ENCODE measurements at regions not wholly inside any gene's neighbourhood (a gene's known extent, or its start where the extent isn't known, plus 50 kb on each side); places are given as distances from the start of the nearest gene placed in this dataset.

DNA sequence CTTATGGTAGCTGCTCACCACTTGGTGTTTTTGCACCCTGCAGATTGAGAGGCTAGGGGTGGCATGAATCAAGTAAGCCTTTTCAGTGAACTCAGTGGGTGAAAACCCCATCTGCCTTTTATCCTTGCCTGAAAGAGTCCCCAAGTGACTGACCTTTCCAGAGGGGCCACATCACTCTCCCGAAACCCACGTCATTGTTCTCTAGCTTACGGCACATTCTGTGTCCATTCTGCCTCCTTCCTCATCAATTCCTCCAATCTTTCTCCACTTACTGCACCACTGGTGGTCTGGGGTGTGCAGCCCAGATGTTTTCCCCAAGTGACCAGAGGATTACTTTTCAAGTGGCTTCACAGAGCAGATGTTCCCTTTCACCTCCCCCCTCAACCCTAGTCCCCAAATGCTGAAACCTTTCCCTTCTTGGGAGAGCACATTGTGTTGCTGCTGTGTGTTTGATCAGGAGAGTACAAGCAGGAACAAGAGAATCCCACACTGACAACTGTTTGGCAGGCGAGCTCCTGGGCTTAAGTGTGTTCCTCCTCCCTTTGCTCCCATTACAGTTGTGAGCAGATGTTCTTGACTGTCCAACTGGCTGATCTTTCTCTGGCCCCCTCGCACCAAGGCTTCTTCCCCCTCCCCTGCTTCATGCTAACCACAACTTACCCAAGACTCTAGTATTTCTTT, 138.0 kb upstream of the IGF1 start:
- Histone ChIP-seq H3K36me3 (ENCODE audit: insufficient read depth, low read length) (no peaks in the 10 kb centered on the region), H3K9me3 (replicated peaks; ENCODE audit: low read length) (no peaks in the 10 kb centered on the region), H3K9ac (ENCODE audit: low read depth, low read length) (no peak overlapping the region), H3K4me1 (ENCODE audit: control insufficient read depth, insufficient read depth, low read length) (no peaks in the 10 kb centered on the region), H3K4me3 (ENCODE audit: low read length) (no peak overlapping the region), H3K4me2 (ENCODE audit: low read length) (no peak overlapping the region), H3K27me3 (ENCODE audit: control insufficient read depth, insufficient read depth, low read length) (no peaks in the 10 kb centered on the region)

DNA sequence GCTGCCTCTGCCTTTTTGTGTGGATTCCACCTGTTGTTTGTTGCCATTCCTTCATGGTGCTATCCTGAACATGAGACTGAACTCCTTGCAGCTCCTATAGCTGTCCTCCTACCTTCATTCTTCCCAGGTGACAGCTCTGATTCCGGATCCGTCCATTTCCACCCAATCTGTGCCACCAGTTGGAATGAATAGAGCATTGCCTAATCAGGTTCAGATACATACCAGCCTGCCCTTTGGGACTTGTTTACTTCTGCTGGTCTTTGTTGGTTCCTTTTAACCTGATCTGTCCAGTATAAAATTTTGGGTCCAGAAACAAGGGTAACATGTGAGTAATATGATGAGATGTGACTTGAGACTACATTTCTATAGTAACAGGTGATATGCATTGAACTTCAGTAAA, 136.3 kb upstream of the IGF1 start:
- Histone ChIP-seq H3K9me3 (replicated peaks; ENCODE audit: low read length) (no peaks in the 10 kb centered on the region), H3K27me3 (ENCODE audit: control insufficient read depth, insufficient read depth, low read length) (no peaks in the 10 kb centered on the region), H3K9ac (ENCODE audit: low read depth, low read length) (no peak overlapping the region), H3K4me3 (ENCODE audit: low read length) (no peak overlapping the region), H3K4me1 (ENCODE audit: control insufficient read depth, insufficient read depth, low read length) (no peaks in the 10 kb centered on the region), H3K4me2 (ENCODE audit: low read length) (no peak overlapping the region), H3K36me3 (ENCODE audit: insufficient read depth, low read length) (no peaks in the 10 kb centered on the region)

DNA sequence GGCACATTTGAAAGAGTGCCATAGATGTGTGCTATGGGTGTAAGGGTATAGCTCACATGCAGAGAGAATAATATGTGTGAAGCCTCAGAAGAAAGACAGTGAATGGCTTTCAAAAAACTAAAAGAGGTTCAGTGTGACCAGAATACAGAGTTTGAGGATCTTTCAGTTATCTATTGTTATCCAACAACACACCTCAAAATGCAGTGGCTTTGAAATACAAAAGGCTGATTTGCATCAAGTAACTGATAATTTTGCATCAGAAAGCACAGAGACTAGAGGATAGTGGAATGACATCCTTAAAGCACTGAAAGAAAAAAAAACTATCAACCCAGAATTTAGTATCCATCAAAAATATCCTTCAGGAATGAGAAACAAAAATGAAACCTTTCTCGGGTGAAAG, 131.6 kb upstream of the IGF1 start:
- H3K36me3 ChIP-seq (ENCODE audit: insufficient read depth, low read length) = no peaks in the 10 kb centered on the region
- H3K4me3 ChIP-seq (ENCODE audit: low read length) = no peak overlapping the region
- H3K4me2 ChIP-seq (ENCODE audit: low read length) = no peak overlapping the region
- H3K9me3 ChIP-seq (replicated peaks; ENCODE audit: low read length) = no peaks in the 10 kb centered on the region
- no peaks in the 10 kb centered on the region for H3K4me1 ChIP-seq (ENCODE audit: control insufficient read depth, insufficient read depth, low read length)
- no peaks in the 10 kb centered on the region for H3K27me3 ChIP-seq (ENCODE audit: control insufficient read depth, insufficient read depth, low read length)
- H3K9ac ChIP-seq (ENCODE audit: low read depth, low read length) = no peak overlapping the region

DNA sequence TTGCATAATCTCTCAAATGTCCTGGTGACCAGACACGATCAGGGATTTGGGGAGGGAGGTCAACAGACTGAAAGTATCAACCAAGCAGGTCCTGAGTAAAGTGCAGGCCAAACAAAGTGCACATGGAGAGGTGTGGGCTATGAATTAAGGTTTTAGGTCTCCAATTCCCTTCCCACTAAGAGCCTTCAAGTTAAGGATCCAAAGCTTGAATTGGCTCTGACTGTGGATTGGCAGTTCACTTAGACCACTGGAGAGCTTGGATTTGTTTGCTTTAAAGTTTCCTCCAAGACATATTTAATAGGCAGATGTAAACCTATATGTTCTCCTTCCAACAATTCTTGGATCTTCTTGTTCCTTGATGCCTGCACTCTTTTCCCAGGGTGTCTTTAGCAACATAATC, 129.6 kb upstream of the IGF1 start:
- Histone ChIP-seq H3K36me3 (ENCODE audit: insufficient read depth, low read length) (no peaks in the 10 kb centered on the region), H3K9ac (ENCODE audit: low read depth, low read length) (no peak overlapping the region), H3K4me3 (ENCODE audit: low read length) (no peak overlapping the region)

DNA sequence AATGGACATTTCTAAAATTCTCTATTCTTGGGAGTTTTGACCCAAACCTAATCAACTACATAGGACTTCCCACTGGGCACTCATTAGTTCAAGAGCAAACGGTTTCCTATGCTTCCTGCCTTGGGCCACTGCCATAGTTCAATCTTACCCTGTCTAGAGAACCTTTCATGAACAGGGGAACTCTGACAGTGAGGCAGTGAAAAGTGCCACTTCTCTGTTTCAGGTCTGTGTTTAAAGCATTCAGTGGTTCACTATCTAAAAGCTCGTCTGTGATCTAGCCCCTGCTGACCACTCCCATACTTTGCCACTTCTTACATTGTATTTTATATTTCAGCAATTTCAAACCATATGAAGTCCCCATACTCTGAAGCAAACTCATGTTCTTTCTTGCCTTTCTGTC, 122.7 kb upstream of the IGF1 start:
- H3K9me3 ChIP-seq (replicated peaks; ENCODE audit: low read length) = no peaks in the 10 kb centered on the region
- no peaks in the 10 kb centered on the region for H3K27me3 ChIP-seq (ENCODE audit: control insufficient read depth, insufficient read depth, low read length)
- no peaks in the 10 kb centered on the region for H3K36me3 ChIP-seq (ENCODE audit: insufficient read depth, low read length)
- H3K4me3 ChIP-seq (ENCODE audit: low read length) = no peak overlapping the region
- H3K9ac ChIP-seq (ENCODE audit: low read depth, low read length) = no peak overlapping the region
- H3K4me2 ChIP-seq (ENCODE audit: low read length) = no peak overlapping the region
- H3K4me1 ChIP-seq (ENCODE audit: control insufficient read depth, insufficient read depth, low read length) = no peaks in the 10 kb centered on the region

More for the DNA sequence above, 129.6 kb upstream of the IGF1 start:
- H3K4me2 ChIP-seq (ENCODE audit: low read length) = no peak overlapping the region
- no peaks in the 10 kb centered on the region for H3K27me3 ChIP-seq (ENCODE audit: control insufficient read depth, insufficient read depth, low read length)
- H3K9me3 ChIP-seq (replicated peaks; ENCODE audit: low read length) = no peaks in the 10 kb centered on the region
- no peaks in the 10 kb centered on the region for H3K4me1 ChIP-seq (ENCODE audit: control insufficient read depth, insufficient read depth, low read length)

DNA sequence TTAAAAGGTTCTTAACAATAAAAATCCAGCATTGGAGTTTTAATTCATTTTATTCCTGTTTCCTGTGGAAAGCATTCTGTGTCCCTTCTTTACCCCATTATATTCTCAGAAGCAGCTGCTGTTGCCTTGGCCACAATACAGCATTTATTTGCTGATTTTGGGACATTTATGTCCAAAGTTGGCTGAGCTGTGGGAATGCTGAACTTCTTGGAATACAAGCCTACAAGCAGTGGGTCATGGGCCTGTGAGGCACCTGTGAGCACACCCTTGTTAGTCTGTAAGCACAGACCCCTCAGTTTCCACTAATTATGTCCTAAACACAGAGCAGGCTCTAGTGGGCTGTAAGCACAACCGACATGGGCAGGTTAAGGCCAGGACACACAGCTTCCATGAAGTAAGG, 122.2 kb upstream of the IGF1 start:
- H3K27me3 ChIP-seq (ENCODE audit: control insufficient read depth, insufficient read depth, low read length) = no peaks in the 10 kb centered on the region
- H3K4me2 ChIP-seq (ENCODE audit: low read length) = no peak overlapping the region
- H3K9me3 ChIP-seq (replicated peaks; ENCODE audit: low read length) = no peaks in the 10 kb centered on the region
- no peaks in the 10 kb centered on the region for H3K4me1 ChIP-seq (ENCODE audit: control insufficient read depth, insufficient read depth, low read length)
- no peaks in the 10 kb centered on the region for H3K36me3 ChIP-seq (ENCODE audit: insufficient read depth, low read length)
- no peak overlapping the region for H3K4me3 ChIP-seq (ENCODE audit: low read length)
- no peak overlapping the region for H3K9ac ChIP-seq (ENCODE audit: low read depth, low read length)

DNA sequence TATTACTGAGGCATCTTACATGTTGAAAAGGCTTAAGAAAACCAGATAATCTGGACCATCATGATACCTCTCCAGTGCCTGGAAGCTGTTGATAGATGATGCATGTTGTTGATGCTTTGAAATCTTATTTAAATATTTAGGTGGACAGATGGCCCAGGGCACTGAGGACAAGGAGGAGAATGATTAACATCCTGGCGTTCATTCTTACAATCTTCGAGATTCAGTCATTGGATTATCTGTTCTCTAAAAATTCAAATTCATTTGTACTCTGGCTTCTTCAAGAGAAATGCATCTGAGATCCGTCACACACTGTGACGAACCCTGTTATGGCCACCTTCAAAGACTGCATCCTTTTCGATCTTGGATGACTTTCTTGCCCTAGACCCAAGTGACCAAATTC, 121.3 kb upstream of the IGF1 start:
- Histone ChIP-seq H3K4me2 (ENCODE audit: low read length) (no peak overlapping the region), H3K27me3 (ENCODE audit: control insufficient read depth, insufficient read depth, low read length) (no peaks in the 10 kb centered on the region), H3K4me3 (ENCODE audit: low read length) (no peak overlapping the region), H3K9ac (ENCODE audit: low read depth, low read length) (no peak overlapping the region), H3K36me3 (ENCODE audit: insufficient read depth, low read length) (no peaks in the 10 kb centered on the region), H3K4me1 (ENCODE audit: control insufficient read depth, insufficient read depth, low read length) (no peaks in the 10 kb centered on the region), H3K9me3 (replicated peaks; ENCODE audit: low read length) (no peaks in the 10 kb centered on the region)

DNA sequence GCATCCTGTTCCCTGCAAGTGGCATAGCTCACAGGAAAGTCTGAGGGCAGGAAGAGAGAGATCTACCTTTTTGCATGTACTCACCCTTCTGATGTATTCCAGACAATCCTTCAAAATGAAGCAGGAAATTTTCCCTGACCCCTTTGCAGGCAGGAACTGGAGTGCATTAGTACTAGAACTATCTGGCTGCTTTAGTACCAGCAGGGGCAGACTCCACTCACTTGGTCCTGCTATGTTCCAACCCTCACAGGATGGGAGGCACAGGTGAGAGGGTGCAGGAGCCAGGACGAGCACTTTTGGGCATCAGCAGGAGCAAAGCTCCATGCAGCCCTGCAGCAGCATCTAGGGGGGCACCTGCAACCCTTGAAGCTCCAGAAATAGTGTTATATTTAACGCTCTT, 116.3 kb upstream of the IGF1 start:
- Histone ChIP-seq H3K27me3 (ENCODE audit: control insufficient read depth, insufficient read depth, low read length) (no peaks in the 10 kb centered on the region), H3K4me2 (ENCODE audit: low read length) (no peak overlapping the region), H3K4me3 (ENCODE audit: low read length) (no peak overlapping the region), H3K9ac (ENCODE audit: low read depth, low read length) (no peak overlapping the region), H3K4me1 (ENCODE audit: control insufficient read depth, insufficient read depth, low read length) (no peaks in the 10 kb centered on the region), H3K36me3 (ENCODE audit: insufficient read depth, low read length) (no peaks in the 10 kb centered on the region), H3K9me3 (replicated peaks; ENCODE audit: low read length) (no peaks in the 10 kb centered on the region)

DNA sequence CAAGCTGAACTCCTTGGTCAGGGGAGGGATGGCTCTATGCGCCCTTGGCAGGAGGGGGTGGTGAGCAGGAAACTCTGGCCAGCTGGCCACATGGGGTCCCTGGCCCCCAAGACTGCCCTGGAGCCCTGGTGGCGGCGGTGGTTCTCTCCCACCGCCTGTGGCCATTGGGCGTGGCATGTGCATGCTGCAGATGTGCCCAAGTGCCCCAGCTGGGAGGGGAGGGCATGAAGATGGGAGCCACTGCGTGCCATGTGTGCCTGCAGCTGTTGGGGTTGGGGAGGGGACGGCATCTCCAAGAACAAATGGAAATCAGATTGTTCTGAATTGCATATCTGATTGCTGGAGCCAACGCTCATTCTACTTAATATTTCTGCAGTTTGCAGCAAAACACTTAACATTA, 115.7 kb upstream of the IGF1 start:
- H3K9me3 ChIP-seq (replicated peaks; ENCODE audit: low read length) = no peaks in the 10 kb centered on the region
- H3K9ac ChIP-seq (ENCODE audit: low read depth, low read length) = no peak overlapping the region
- H3K36me3 ChIP-seq (ENCODE audit: insufficient read depth, low read length) = no peaks in the 10 kb centered on the region
- no peaks in the 10 kb centered on the region for H3K27me3 ChIP-seq (ENCODE audit: control insufficient read depth, insufficient read depth, low read length)
- no peaks in the 10 kb centered on the region for H3K4me1 ChIP-seq (ENCODE audit: control insufficient read depth, insufficient read depth, low read length)
- no peak overlapping the region for H3K4me3 ChIP-seq (ENCODE audit: low read length)
- H3K4me2 ChIP-seq (ENCODE audit: low read length) = no peak overlapping the region

DNA sequence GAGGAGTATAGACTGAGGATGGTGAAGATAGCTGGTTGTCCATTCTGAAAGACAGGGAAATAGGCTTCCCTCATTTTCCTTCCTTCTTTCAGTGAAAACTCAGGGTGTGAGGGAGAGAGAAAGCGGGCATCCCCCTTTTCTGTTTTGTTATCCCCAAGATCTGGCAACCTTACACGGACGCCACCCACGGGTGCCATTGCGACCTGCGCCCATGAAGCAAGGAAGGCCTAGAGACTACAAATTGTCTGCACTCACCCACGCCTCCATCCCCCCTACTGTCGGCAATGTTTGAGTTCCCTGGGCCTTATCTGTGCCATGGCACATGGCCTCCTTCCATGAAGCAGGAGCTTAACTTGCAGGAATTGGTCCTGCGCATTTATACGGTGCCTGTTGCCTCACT, 115.0 kb upstream of the IGF1 start:
- Histone ChIP-seq H3K4me2 (ENCODE audit: low read length) (no peak overlapping the region), H3K4me3 (ENCODE audit: low read length) (no peak overlapping the region), H3K36me3 (ENCODE audit: insufficient read depth, low read length) (no peaks in the 10 kb centered on the region), H3K27me3 (ENCODE audit: control insufficient read depth, insufficient read depth, low read length) (no peaks in the 10 kb centered on the region), H3K4me1 (ENCODE audit: control insufficient read depth, insufficient read depth, low read length) (no peaks in the 10 kb centered on the region), H3K9me3 (replicated peaks; ENCODE audit: low read length) (no peaks in the 10 kb centered on the region), H3K9ac (ENCODE audit: low read depth, low read length) (no peak overlapping the region)

DNA sequence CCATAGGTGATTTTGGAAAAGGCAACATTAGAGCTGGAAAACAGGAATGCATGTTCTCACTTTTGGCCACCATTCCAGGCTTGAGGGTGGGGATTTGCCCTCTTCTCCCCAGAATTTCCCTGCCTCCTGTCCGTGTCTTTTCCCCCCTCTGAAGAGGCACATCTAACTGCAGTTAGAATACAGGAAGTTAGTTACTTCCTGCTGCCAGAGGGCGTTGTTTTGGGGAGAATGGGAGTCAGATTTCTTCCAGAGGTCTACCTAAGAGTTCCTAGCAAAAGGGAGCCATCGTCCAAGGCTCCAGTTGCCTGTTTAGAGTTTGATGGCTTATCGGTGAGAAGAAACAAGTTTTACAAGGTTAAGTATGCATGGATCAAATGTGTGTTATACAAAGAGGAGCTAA, 112.8 kb upstream of the IGF1 start:
- H3K27me3 ChIP-seq (ENCODE audit: control insufficient read depth, insufficient read depth, low read length) = no peaks in the 10 kb centered on the region
- no peak overlapping the region for H3K9ac ChIP-seq (ENCODE audit: low read depth, low read length)
- no peak overlapping the region for H3K4me2 ChIP-seq (ENCODE audit: low read length)

DNA sequence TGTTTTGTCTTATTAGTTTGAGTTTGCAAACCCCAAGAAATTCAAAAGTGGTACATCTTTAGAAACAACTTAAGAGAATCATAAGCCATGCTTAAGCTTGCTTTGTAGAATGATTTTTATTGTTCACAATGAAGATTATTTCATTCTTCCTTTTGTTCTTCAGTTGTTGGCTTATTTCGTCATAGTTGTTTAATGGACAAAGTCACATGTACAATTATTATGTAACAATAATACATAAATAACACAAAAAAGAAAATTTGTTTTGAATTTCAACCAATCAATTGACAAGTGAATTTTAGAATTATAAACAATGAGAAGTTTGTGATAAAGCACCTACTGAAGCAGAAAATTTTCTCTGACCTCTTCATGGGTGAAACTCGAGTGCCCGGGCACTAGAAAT, 111.8 kb upstream of the IGF1 start:
- no peak overlapping the region for H3K4me3 ChIP-seq (ENCODE audit: low read length)
- H3K4me1 ChIP-seq (ENCODE audit: control insufficient read depth, insufficient read depth, low read length) = no peaks in the 10 kb centered on the region
- H3K36me3 ChIP-seq (ENCODE audit: insufficient read depth, low read length) = no peaks in the 10 kb centered on the region
- no peak overlapping the region for H3K9ac ChIP-seq (ENCODE audit: low read depth, low read length)
- H3K9me3 ChIP-seq (replicated peaks; ENCODE audit: low read length) = no peaks in the 10 kb centered on the region
- no peaks in the 10 kb centered on the region for H3K27me3 ChIP-seq (ENCODE audit: control insufficient read depth, insufficient read depth, low read length)
- H3K4me2 ChIP-seq (ENCODE audit: low read length) = no peak overlapping the region

More for the DNA sequence above, 112.8 kb upstream of the IGF1 start:
- Histone ChIP-seq H3K4me3 (ENCODE audit: low read length) (no peak overlapping the region), H3K36me3 (ENCODE audit: insufficient read depth, low read length) (no peaks in the 10 kb centered on the region), H3K9me3 (replicated peaks; ENCODE audit: low read length) (no peaks in the 10 kb centered on the region), H3K4me1 (ENCODE audit: control insufficient read depth, insufficient read depth, low read length) (no peaks in the 10 kb centered on the region)

All from skeletal muscle satellite cell (primary cell).